Mesenchymal stem cell (in vitro differentiated cells and primary cell): ENCODE measurements at regions not wholly inside any gene's neighbourhood (a gene's known extent, or its start where the extent isn't known, plus 50 kb on each side); places are given as distances from the start of the nearest gene placed in this dataset.

Source experiments
- DNase-seq: peaks from one replicate; pipeline ENCODE4 v3.0.0-alpha.2; 2013
- H2AFZ ChIP-seq: one replicate; pipeline ENCODE4 v1.6.1; 2013; ENCODE audit warnings: low read depth, mild to moderate bottlenecking, control low read depth, inconsistent platforms, low read length, moderate library complexity
- H2AK5ac ChIP-seq: 2 replicates; pipeline ENCODE4 v1.6.1; 2013; ENCODE audit warnings: low read length, moderate library complexity, mild to moderate bottlenecking, inconsistent platforms; ENCODE audit not compliant: severe bottlenecking
- H2BK120ac ChIP-seq: one replicate; pipeline ENCODE4 v1.6.1; 2013; ENCODE audit warnings: low read depth, mild to moderate bottlenecking, inconsistent platforms, low read length, moderate library complexity
- H2BK12ac ChIP-seq, 2 experiments: one replicate each; pipeline ENCODE4 v1.6.1; 2013; ENCODE audit warnings: inconsistent platforms in 2 of 2, low read length in 2 of 2, mild to moderate bottlenecking in 2 of 2, moderate library complexity in 2 of 2, control low read depth in 1 of 2
- H2BK15ac ChIP-seq: one replicate; pipeline ENCODE4 v1.6.1; 2013; ENCODE audit warnings: mild to moderate bottlenecking, low read depth, inconsistent platforms; ENCODE audit not compliant: poor library complexity, severe bottlenecking
- H2BK5ac ChIP-seq: 2 replicates; pipeline ENCODE4 v1.6.1; 2013; ENCODE audit warnings: low read depth, mild to moderate bottlenecking, low read length, control low read depth, inconsistent platforms; ENCODE audit not compliant: poor library complexity, severe bottlenecking
- H3K14ac ChIP-seq, 2 experiments: one replicate each; pipeline ENCODE4 v1.6.1; 2013; ENCODE audit warnings: inconsistent platforms in 2 of 2, low read length in 2 of 2, control low read depth in 1 of 2, mild to moderate bottlenecking in 1 of 2, moderate library complexity in 1 of 2
- H3K18ac ChIP-seq, 2 experiments: one replicate each; pipeline ENCODE4 v1.6.1; 2013; ENCODE audit warnings: inconsistent platforms in 2 of 2, low read length in 2 of 2, control low read depth in 1 of 2, low read depth in 1 of 2, mild to moderate bottlenecking in 1 of 2
- H3K23ac ChIP-seq, 2 experiments: one replicate each; pipeline ENCODE4 v1.6.1; 2013; ENCODE audit warnings: inconsistent platforms in 2 of 2, low read length in 2 of 2, mild to moderate bottlenecking in 2 of 2, moderate library complexity in 2 of 2, control low read depth in 1 of 2
- H3K27ac ChIP-seq: 2 replicates; pipeline ENCODE4 v1.5.1; 2013; ENCODE audit warnings: mild to moderate bottlenecking, moderate library complexity, low read length, control low read depth, inconsistent platforms; ENCODE audit not compliant: poor library complexity, severe bottlenecking
- H3K27me3 ChIP-seq, 2 experiments: 2 replicates each; pipeline versions ENCODE4 v1.6.1 to v1.7.0; 2013; ENCODE audit warnings: low read length in 2 of 2, mild to moderate bottlenecking in 2 of 2, moderate library complexity in 2 of 2, control low read depth in 1 of 2, inconsistent platforms in 1 of 2; ENCODE audit not compliant: control insufficient read depth in 1 of 2, insufficient read depth in 1 of 2
- H3K36me3 ChIP-seq, 2 experiments: 2 replicates each; pipeline versions ENCODE4 v1.6.1 to v1.7.0; 2013; ENCODE audit warnings: low read length in 2 of 2, control low read depth in 1 of 2, inconsistent platforms in 1 of 2, low read depth in 1 of 2, mild to moderate bottlenecking in 1 of 2; ENCODE audit not compliant: insufficient read depth in 2 of 2, control insufficient read depth in 1 of 2
- H3K4ac ChIP-seq, 2 experiments: one replicate each; pipeline ENCODE4 v1.6.1; 2013; ENCODE audit warnings: inconsistent platforms in 2 of 2, low read length in 2 of 2, mild to moderate bottlenecking in 2 of 2, moderate library complexity in 2 of 2, control low read depth in 1 of 2, low read depth in 1 of 2
- H3K4me1 ChIP-seq: 2 replicates; pipeline ENCODE4 v1.6.1; 2013; ENCODE audit warnings: low read depth, low read length, control low read depth; ENCODE audit not compliant: control insufficient read depth, insufficient read depth
- H3K4me2 ChIP-seq: 2 replicates; pipeline ENCODE4 v1.6.1; 2013; ENCODE audit warnings: low read length, mild to moderate bottlenecking, inconsistent platforms; ENCODE audit not compliant: poor library complexity, severe bottlenecking
- H3K4me3 ChIP-seq, 2 experiments: 2 replicates each; pipeline versions ENCODE4 v1.5.1 to v1.7.0; 2013; ENCODE audit warnings: low read length in 2 of 2, mild to moderate bottlenecking in 2 of 2, control low read depth in 1 of 2, low read depth in 1 of 2; ENCODE audit not compliant: insufficient read depth in 1 of 2
- H3K79me1 ChIP-seq: replicated peaks from 2 replicates; pipeline ENCODE4 v1.6.1; 2013; ENCODE audit warnings: mild to moderate bottlenecking, control low read depth, low read length, inconsistent platforms; ENCODE audit not compliant: poor library complexity, severe bottlenecking
- H3K9ac ChIP-seq: 2 replicates; pipeline ENCODE4 v1.7.0; 2013; ENCODE audit warnings: mild to moderate bottlenecking, low read length, moderate library complexity
- H3K9me3 ChIP-seq: 2 replicates; pipeline ENCODE4 v1.7.0; 2013; ENCODE audit warnings: mild to moderate bottlenecking, low read length; ENCODE audit not compliant: control insufficient read depth
- H4K8ac ChIP-seq: one replicate; pipeline ENCODE4 v1.6.1; 2013; ENCODE audit warnings: inconsistent platforms, mild to moderate bottlenecking, low read length, moderate library complexity
- H4K91ac ChIP-seq: one replicate; pipeline ENCODE4 v1.6.1; 2013; ENCODE audit warnings: mild to moderate bottlenecking, low read length, inconsistent platforms
- WGBS: methylation state at CpG from one replicate; pipeline ENCODE4 v1.1.7; 2013; ENCODE audit warnings: mixed read lengths; 5-methylcytosine and 5-hydroxymethylcytosine counted together

DNA sequence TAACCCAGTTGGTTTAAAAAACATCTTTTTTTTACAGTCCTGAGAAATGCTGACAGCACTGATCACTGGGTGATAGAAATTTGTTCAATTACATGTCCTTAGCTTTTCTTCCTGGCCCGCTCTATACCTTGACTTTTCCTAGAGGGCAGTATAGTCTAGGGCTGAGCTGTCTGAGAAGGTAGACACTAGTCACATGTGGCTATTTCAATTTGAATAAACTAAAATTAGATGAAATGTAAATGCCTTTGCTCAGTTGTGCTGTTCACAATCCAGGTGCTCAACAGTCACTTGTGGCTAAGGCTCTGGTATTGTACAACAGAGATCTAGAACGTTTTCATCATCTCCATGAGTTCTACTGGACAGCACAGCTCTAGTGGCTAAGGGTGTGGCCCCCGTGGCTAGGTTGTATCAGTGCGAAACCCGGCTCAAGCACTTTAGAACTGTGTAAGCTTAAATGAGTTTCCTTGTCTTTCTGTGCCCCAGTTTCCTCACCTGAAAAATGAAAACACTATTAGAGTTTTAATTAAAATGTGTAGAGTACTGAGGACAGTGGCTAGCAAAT, 111.6 kb upstream of the WDR17 start:
- Histone ChIP-seq H3K14ac (no peak overlapping the region), H3K27ac (no peak overlapping the region), H3K4me3 (no peak overlapping the region), H3K36me3 (no peaks in the 10 kb centered on the region), H2BK5ac (no peak overlapping the region), H2AK5ac (no peak overlapping the region), H4K91ac (no peak overlapping the region), H3K9ac (no peak overlapping the region), H3K4ac (no peak overlapping the region), H4K8ac (no peak overlapping the region), H3K4me1 (no peaks in the 10 kb centered on the region), H2BK12ac (no peak overlapping the region), H2AFZ (no peak overlapping the region), H3K18ac (no peak overlapping the region), H3K9me3 (no peaks in the 10 kb centered on the region), H3K4me2 (no peak overlapping the region), H3K79me1 (no peaks in the 10 kb centered on the region), H3K27me3 (no peaks in the 10 kb centered on the region), H2BK15ac (no peak overlapping the region), H2BK120ac (no peak overlapping the region), H3K23ac (no peak overlapping the region)
- no peak for DNase-seq
- 88% methylated on average over 5 of the region's 5 CpGs for WGBS

DNA sequence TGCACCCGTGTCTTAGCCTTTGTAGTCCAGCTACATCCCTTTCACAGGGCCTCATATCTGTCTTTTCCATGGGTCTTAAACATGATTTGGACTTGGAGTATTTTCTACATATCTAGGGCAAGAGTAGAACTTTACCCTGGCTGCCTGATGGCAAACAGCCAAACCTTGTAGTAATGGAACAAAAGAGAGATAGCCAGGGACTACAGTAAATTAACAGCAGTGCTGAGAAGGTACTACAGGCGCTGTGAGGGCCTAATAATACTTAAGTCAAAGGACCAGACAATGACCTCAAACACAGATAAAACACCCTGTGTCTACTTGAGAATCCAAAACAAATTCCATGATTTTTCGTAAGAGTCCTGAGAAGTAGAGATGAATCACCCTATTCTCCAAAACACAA, 111.0 kb upstream of the WDR17 start:
- H2AFZ ChIP-seq = no peak overlapping the region
- H2BK120ac ChIP-seq = no peak overlapping the region
- no peak overlapping the region for H2BK12ac ChIP-seq
- no peak overlapping the region for H3K9ac ChIP-seq
- no peak overlapping the region for H4K91ac ChIP-seq
- H3K4me2 ChIP-seq = no peak overlapping the region
- H3K18ac ChIP-seq = no peak overlapping the region
- no peaks in the 10 kb centered on the region for H3K27me3 ChIP-seq
- no peaks in the 10 kb centered on the region for H3K36me3 ChIP-seq
- H4K8ac ChIP-seq = no peak overlapping the region
- no peak overlapping the region for H3K4me3 ChIP-seq
- H3K9me3 ChIP-seq = no peaks in the 10 kb centered on the region
- WGBS = 89% methylated on average over 3 of the region's 3 CpGs
- no peak overlapping the region for H3K27ac ChIP-seq
- no peak overlapping the region for H3K23ac ChIP-seq
- H2BK5ac ChIP-seq = no peak overlapping the region
- H3K79me1 ChIP-seq = no peaks in the 10 kb centered on the region
- no peak for DNase-seq
- no peaks in the 10 kb centered on the region for H3K4me1 ChIP-seq
- no peak overlapping the region for H3K14ac ChIP-seq
- H2AK5ac ChIP-seq = no peak overlapping the region
- H3K4ac ChIP-seq = no peak overlapping the region
- no peak overlapping the region for H2BK15ac ChIP-seq

DNA sequence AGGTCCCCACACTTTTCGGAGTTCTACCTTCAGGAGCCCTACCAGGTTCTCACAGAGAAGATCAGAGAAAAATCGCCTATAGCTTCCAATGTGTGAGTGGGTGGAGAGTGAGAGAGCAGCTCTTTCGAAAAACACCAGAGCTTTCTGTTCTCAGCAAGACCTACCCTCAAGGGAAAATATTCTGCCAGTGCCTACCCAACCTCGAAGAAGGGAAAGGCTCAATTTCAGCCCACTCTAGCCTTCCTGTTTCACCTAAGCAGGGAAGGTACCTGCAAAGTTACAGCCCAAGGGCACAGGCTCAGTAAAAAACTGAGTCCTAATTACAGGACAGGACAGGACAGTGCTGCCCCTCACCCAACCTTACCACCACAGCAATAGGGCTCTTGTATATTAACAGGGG, 104.0 kb upstream of the WDR17 start:
- Histone ChIP-seq H3K4me3 (no peak overlapping the region), H3K27ac (no peak overlapping the region), H3K4me2 (no peak overlapping the region), H4K8ac (no peak overlapping the region), H2AFZ (no peak overlapping the region), H3K9me3 (no peaks in the 10 kb centered on the region), H3K18ac (no peak overlapping the region), H3K79me1 (no peaks in the 10 kb centered on the region), H2BK12ac (no peak overlapping the region), H3K27me3 (no peaks in the 10 kb centered on the region), H3K36me3 (no peaks in the 10 kb centered on the region), H2BK120ac (no peak overlapping the region), H3K23ac (no peak overlapping the region), H2AK5ac (no peak overlapping the region), H4K91ac (no peak overlapping the region), H3K9ac (no peak overlapping the region), H2BK15ac (no peak overlapping the region), H3K14ac (no peak overlapping the region), H3K4me1 (no peaks in the 10 kb centered on the region), H3K4ac (no peak overlapping the region), H2BK5ac (no peak overlapping the region)
- no peak for DNase-seq
- 70% methylated on average over 4 of the region's 4 CpGs for WGBS

DNA sequence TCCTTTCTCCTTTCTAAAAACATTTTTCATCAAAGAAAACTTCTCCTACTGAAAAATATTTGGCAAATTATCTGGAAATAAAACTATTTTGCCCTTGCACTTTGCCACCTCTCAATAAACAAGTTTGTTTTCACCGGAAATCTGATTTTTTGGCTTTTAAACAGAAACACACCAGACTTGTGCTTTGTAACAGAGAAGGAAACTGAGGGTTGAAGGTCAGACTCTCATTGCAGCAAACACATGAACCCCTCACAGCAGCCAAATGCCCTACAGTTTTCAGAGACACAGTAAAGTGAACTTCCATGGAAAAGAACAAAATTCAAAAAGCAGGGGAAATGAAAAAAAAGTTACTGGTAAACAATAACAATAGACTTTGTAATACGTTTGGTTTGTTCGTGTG, 95.6 kb upstream of the WDR17 start:
- Histone ChIP-seq H3K18ac (no peak overlapping the region), H2BK5ac (no peak overlapping the region), H3K4me1 (no peaks in the 10 kb centered on the region), H3K9ac (no peak overlapping the region), H2AFZ (no peak overlapping the region), H3K79me1 (no peaks in the 10 kb centered on the region), H4K8ac (no peak overlapping the region), H3K9me3 (peaks cover 5% of the 10 kb centered on the region), H2AK5ac (no peak overlapping the region), H2BK120ac (no peak overlapping the region), H3K14ac (no peak overlapping the region), H2BK12ac (no peak overlapping the region), H4K91ac (no peak overlapping the region), H3K27ac (no peak overlapping the region), H3K4me3 (no peak overlapping the region), H3K36me3 (no peaks in the 10 kb centered on the region), H3K23ac (no peak overlapping the region), H3K4me2 (no peak overlapping the region), H3K27me3 (peaks cover 0 to 5% of the 10 kb centered on the region in 2 experiments), H2BK15ac (no peak overlapping the region), H3K4ac (no peak overlapping the region)
- WGBS = 100% methylated on average over 1 of the region's 3 CpGs
- DNase-seq = no peak
